Endothelial cell of umbilical vein (primary cell): ENCODE measurements at regions not wholly inside any gene's neighbourhood (a gene's known extent, or its start where the extent isn't known, plus 50 kb on each side); places are given as distances from the start of the nearest gene placed in this dataset.

Experiments used
- BruUV-seq: library from RNA; stranded (reverse); fragments of 400-500 nt; replicated peaks from 2 replicates; lab custom pipeline; 2021; lab: Mats Ljungman, UMichigan
- CTCF ChIA-PET: fragments of 300-600, 350-600 bp; sonication (Branson Sonifier 250); formaldehyde crosslinking; loops from one replicate; lab custom pipeline; 2021; ENCODE audit warnings: antibody characterized with exemption, inconsistent platforms; lab: Charles Lee
- POLR2A ChIA-PET: fragments of 300-600, 350-600 bp; sonication (Branson Sonifier 250); formaldehyde crosslinking; loops from one replicate; lab custom pipeline; 2021; ENCODE audit warnings: antibody characterized with exemption, inconsistent platforms; lab: Charles Lee
- DNase-seq: peaks from one replicate; pipeline ENCODE4 v3.0.0-alpha.2; 2011; ENCODE audit warnings: low read depth, low spot score
- FAIRE-seq: peaks from 2 replicates; lab custom pipeline; 2011; peaks lifted over from hg19 to GRCh38; lab: Jason Lieb, UNC
- H2AFZ ChIP-seq: 2 replicates; pipeline ENCODE4 v1.6.0; 2012; ENCODE audit warnings: low read depth, low read length, control low read depth, inconsistent platforms
- H3K27ac ChIP-seq: 2 replicates; pipeline ENCODE4 v1.5.1; 2011; ENCODE audit warnings: low read depth, mild to moderate bottlenecking, control low read depth, low read length, moderate library complexity; ENCODE audit not compliant: insufficient read depth
- H3K27me3 ChIP-seq, 2 experiments: 2 replicates each; pipeline versions ENCODE4 v1.6.0 to v1.6.1; 2011; ENCODE audit warnings: low read length in 2 of 2, mixed read lengths in 1 of 2; ENCODE audit not compliant: control insufficient read depth in 2 of 2, insufficient read depth in 2 of 2
- H3K36me3 ChIP-seq, 2 experiments: 2 replicates in 1 of 2; 3 replicates in 1 of 2; pipeline ENCODE4 v1.5.1; 2011; ENCODE audit warnings: low read length in 2 of 2, mild to moderate bottlenecking in 1 of 2, moderate library complexity in 1 of 2; ENCODE audit not compliant: control insufficient read depth in 2 of 2, insufficient read depth in 2 of 2; ENCODE audit errors: extremely low read depth in 1 of 2
- H3K4me1 ChIP-seq: 3 replicates; pipeline ENCODE4 v1.5.1; 2011; ENCODE audit warnings: mild to moderate bottlenecking, low read length; ENCODE audit not compliant: control insufficient read depth, insufficient read depth; ENCODE audit errors: extremely low read depth
- H3K4me2 ChIP-seq: 2 replicates; pipeline ENCODE4 v1.6.1; 2011; ENCODE audit warnings: low read length, control low read depth, mixed read lengths; ENCODE audit not compliant: insufficient read depth
- H3K4me3 ChIP-seq, 3 experiments: fragments of 200-600 bp in 1 of 3; sonication (generic), shearing (Covaris generic) in 1 of 3; replicated peaks in 1 of 3; 2 replicates each; pipeline ENCODE4 v1.5.1; 2011 to 2016; ENCODE audit warnings: control low read depth in 3 of 3, low read length in 3 of 3, mild to moderate bottlenecking in 2 of 3, inconsistent platforms in 1 of 3, low read depth in 1 of 3, moderate library complexity in 1 of 3; ENCODE audit not compliant: insufficient read depth in 1 of 3
- H3K79me2 ChIP-seq: 2 replicates; pipeline ENCODE4 v1.6.0; 2012; ENCODE audit warnings: low read length, inconsistent platforms; ENCODE audit not compliant: control insufficient read depth, insufficient read depth
- H3K9ac ChIP-seq: replicated peaks from 2 replicates; pipeline ENCODE3; 2011; ENCODE audit warnings: low read length, control low read depth; ENCODE audit not compliant: insufficient read depth; ENCODE audit errors: extremely low read depth
- H3K9me1 ChIP-seq: replicated peaks from 3 replicates; pipeline ENCODE4 v1.6.0; 2011; ENCODE audit warnings: mild to moderate bottlenecking, low read length; ENCODE audit not compliant: control insufficient read depth, insufficient read depth; ENCODE audit errors: extremely low read depth
- H3K9me3 ChIP-seq: replicated peaks from 2 replicates; pipeline ENCODE4 v1.5.1; 2012; ENCODE audit warnings: low read length, inconsistent platforms; ENCODE audit not compliant: control insufficient read depth, insufficient read depth
- H4K20me1 ChIP-seq: replicated peaks from 2 replicates; pipeline ENCODE3; 2011; ENCODE audit warnings: mild to moderate bottlenecking, low read length; ENCODE audit not compliant: control insufficient read depth, insufficient read depth; ENCODE audit errors: extremely low read depth
- EZH2 ChIP-seq: IDR thresholded peaks from 2 replicates; pipeline ENCODE4 v1.6.1; 2012; ENCODE audit warnings: borderline replicate concordance, low read depth, mild to moderate bottlenecking, moderate library complexity, low read length, inconsistent platforms; ENCODE audit not compliant: severe bottlenecking
- FOS ChIP-seq: IDR thresholded peaks from 2 replicates; pipeline ENCODE4 v1.6.1; 2011; ENCODE audit warnings: mild to moderate bottlenecking, low read length, moderate library complexity, borderline replicate concordance; ENCODE audit not compliant: insufficient read depth
- GATA2 ChIP-seq: IDR thresholded peaks from 2 replicates; pipeline ENCODE4 v1.7.0; 2011; ENCODE audit warnings: low read depth, mild to moderate bottlenecking, moderate library complexity, mixed read lengths, low read length; ENCODE audit not compliant: insufficient read length, insufficient read depth
- JUN ChIP-seq: IDR thresholded peaks from 2 replicates; pipeline ENCODE4 v1.6.1; 2011; ENCODE audit warnings: borderline replicate concordance, low read depth; ENCODE audit not compliant: insufficient read length, insufficient read depth
- MYC ChIP-seq: IDR thresholded peaks from one replicate; pipeline ENCODE4 v1.6.1; 2011; ENCODE audit warnings: mild to moderate bottlenecking, low read depth, low read length
- POLR2A ChIP-seq: IDR thresholded peaks from 2 replicates; pipeline ENCODE4 v1.6.1; 2012; ENCODE audit warnings: low read depth, mild to moderate bottlenecking, control low read depth, low read length
- POLR2AphosphoS5 ChIP-seq: IDR thresholded peaks from 2 replicates; pipeline ENCODE4 v1.6.1; 2012; ENCODE audit warnings: low read depth, mild to moderate bottlenecking, control low read depth, low read length, moderate library complexity; ENCODE audit not compliant: insufficient read depth
- dilution Hi-C: fragments of 300-500 bp; cut with MboI; formaldehyde crosslinking; loops from one replicate; pipeline ENCODE4 v1.15.0; 2019; ENCODE audit warnings: low sequenced_read_pairs; ENCODE audit not compliant: extremely low pct_ligation_motif_present
- intact Hi-C: fragments of 100-400 bp; cut with micrococcal nuclease; formaldehyde crosslinking; loops from one replicate; pipeline ENCODE4 v1.10.0; 2022
- TF ChIP-seq, protein P1 (sequence below): IDR thresholded peaks from 2 replicates; pipeline ENCODE4 v1.6.1; 2011; ENCODE audit not compliant: insufficient read depth, insufficient read length
- TF ChIP-seq, protein P2 (sequence below), 2 donors: IDR thresholded peaks; 1 replicate in 1 of 2; 2 replicates in 1 of 2; pipeline ENCODE4 v1.5.1; 2011; ENCODE audit warnings: low read length in 2 of 2, mild to moderate bottlenecking in 2 of 2, moderate library complexity in 2 of 2, control low read depth in 1 of 2, inconsistent platforms in 1 of 2, low read depth in 1 of 2; ENCODE audit not compliant: insufficient read depth in 1 of 2; ENCODE audit errors: extremely low read depth in 1 of 2

DNA sequence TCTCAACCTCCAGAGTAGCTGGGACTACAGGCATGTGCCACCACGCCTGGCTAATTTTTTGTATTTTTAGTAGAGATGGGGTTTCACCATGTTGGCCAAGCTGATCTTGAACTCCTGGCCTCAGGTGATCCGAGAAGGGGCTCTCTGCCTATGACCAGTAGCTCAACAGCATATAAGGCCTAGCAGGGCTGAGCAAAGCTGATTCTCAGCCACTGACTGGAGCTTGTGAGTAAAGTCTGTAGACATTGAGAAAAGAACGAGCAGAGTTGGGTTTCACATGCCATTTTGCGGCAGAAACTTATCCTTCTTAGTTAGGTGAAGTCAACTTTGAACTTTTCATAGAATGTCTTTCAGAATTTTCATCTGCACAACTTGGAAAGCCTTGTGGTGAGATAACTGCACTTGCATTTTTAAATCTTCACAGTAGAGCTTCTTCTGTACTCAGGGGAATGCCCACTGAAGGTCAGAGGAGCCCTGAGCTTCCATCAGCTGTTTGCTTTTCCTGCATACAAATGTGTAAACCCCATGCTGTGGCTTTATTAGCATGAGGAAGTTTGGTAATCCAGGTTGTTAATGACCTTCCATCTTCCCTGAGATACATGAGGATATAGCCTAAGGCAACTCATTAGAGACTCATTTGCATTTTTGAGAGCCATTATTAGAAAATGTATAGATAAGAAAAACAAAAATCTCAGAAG, 602.4 kb downstream of the METTL4 start:
- Histone ChIP-seq H4K20me1 (no peaks in the 10 kb centered on the region), H3K79me2 (no peaks in the 10 kb centered on the region), H3K9me3 (no peaks in the 10 kb centered on the region), H3K4me3 (no peak overlapping the region), H3K9ac (no peak overlapping the region), H2AFZ (no peak overlapping the region), H3K9me1 (no peaks in the 10 kb centered on the region), H3K4me2 (no peak overlapping the region), H3K36me3 (no peaks in the 10 kb centered on the region), H3K27me3 (no peaks in the 10 kb centered on the region), H3K27ac (no peak overlapping the region), H3K4me1 (no peaks in the 10 kb centered on the region)
- no TSS peak for BruUV-seq
- CTCF ChIA-PET = no interaction called here
- POLR2A ChIA-PET = no interaction called here
- TF ChIP-seq MYC = no peak
- TF ChIP-seq, protein P1, sequence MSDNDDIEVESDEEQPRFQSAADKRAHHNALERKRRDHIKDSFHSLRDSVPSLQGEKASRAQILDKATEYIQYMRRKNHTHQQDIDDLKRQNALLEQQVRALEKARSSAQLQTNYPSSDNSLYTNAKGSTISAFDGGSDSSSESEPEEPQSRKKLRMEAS = no peak
- TF ChIP-seq, protein P2, sequence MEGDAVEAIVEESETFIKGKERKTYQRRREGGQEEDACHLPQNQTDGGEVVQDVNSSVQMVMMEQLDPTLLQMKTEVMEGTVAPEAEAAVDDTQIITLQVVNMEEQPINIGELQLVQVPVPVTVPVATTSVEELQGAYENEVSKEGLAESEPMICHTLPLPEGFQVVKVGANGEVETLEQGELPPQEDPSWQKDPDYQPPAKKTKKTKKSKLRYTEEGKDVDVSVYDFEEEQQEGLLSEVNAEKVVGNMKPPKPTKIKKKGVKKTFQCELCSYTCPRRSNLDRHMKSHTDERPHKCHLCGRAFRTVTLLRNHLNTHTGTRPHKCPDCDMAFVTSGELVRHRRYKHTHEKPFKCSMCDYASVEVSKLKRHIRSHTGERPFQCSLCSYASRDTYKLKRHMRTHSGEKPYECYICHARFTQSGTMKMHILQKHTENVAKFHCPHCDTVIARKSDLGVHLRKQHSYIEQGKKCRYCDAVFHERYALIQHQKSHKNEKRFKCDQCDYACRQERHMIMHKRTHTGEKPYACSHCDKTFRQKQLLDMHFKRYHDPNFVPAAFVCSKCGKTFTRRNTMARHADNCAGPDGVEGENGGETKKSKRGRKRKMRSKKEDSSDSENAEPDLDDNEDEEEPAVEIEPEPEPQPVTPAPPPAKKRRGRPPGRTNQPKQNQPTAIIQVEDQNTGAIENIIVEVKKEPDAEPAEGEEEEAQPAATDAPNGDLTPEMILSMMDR (IDR thresholded peaks at IDR 0.05; ENCODE audit: extremely low read depth in 1 of 2, insufficient read depth in 1 of 2, low read depth in 1 of 2, low read length in 2 of 2) = no peak
- no peak for TF ChIP-seq EZH2
- dilution Hi-C loops = no loop called here
- intact Hi-C loops = no loop called here
- DNase-seq = no peak
- FAIRE-seq = no peak

DNA sequence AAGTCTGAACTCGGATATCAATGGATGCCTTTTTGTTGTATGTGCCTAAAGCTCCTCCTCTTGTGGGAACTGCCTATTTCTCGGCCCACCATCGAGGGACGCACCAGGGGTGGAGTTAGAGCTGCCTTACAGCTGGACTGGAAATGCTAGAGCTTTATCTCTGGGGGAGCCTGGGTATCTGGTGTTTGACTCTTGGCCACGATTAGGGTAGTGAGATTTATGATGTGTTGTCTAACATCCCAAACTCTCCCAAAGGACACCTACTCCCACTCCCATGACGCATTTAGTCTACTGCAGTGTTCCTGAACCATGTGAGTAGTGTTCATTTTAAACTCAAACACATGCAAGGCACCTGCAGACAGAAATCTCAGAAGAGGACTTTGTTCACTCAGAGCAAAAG, 594.8 kb downstream of the METTL4 start:
- H3K9ac ChIP-seq = no peak overlapping the region
- no peaks in the 10 kb centered on the region for H3K9me3 ChIP-seq
- DNase-seq (no peak), FAIRE-seq (no peak)
- no peak overlapping the region for H2AFZ ChIP-seq
- no peak overlapping the region for H3K27ac ChIP-seq
- intact Hi-C loops (no loop called here), dilution Hi-C loops (no loop called here)
- ChIA-PET POLR2A (no interaction called here), CTCF (no interaction called here)
- no peaks in the 10 kb centered on the region for H3K36me3 ChIP-seq
- no peaks in the 10 kb centered on the region for H3K4me1 ChIP-seq
- no peak overlapping the region for H3K4me2 ChIP-seq
- no peaks in the 10 kb centered on the region for H3K27me3 ChIP-seq
- TF ChIP-seq FOS (no peak), GATA2 (no peak), POLR2A (no peak), JUN (no peak), POLR2AphosphoS5 (no peak), EZH2 (no peak), MYC (no peak)
- TF ChIP-seq, protein P2 (IDR thresholded peaks at IDR 0.05; ENCODE audit: extremely low read depth in 1 of 2, insufficient read depth in 1 of 2, low read depth in 1 of 2, low read length in 2 of 2) = no peak
- TF ChIP-seq, protein P1 = no peak
- H3K79me2 ChIP-seq = no peaks in the 10 kb centered on the region
- no peak overlapping the region for H3K4me3 ChIP-seq
- no peaks in the 10 kb centered on the region for H4K20me1 ChIP-seq
- H3K9me1 ChIP-seq = no peaks in the 10 kb centered on the region
- BruUV-seq = no TSS peak
